Lung (tissue), 11 donors: ENCODE measurements at regions not wholly inside any gene's neighbourhood (a gene's known extent, or its start where the extent isn't known, plus 50 kb on each side); places are given as distances from the start of the nearest gene placed in this dataset.

ENCODE experiments used
- ATAC-seq: fragments of 200-7000 bp; cut with Tn5 transposase; one replicate; pipeline ENCODE4 v1.9.1; 2020; ENCODE audit warnings: moderate number of reproducible peaks; ENCODE audit not compliant: insufficient read depth, low FRiP score
- DNase-seq, 3 donors: peaks; one replicate each; pipeline ENCODE4 v3.0.0-alpha.2; 2013 to 2017
- H3K27ac ChIP-seq, 2 donors: one replicate each; pipeline ENCODE4 v1.5.1; 2013; ENCODE audit warnings: mild to moderate bottlenecking in 2 of 2, moderate library complexity in 2 of 2, control low read depth in 1 of 2, inconsistent platforms in 1 of 2, low read depth in 1 of 2, low read length in 1 of 2
- H3K27me3 ChIP-seq, 3 donors: one replicate each; pipeline ENCODE4 v1.5.1; 2013; ENCODE audit warnings: low read length in 2 of 3; ENCODE audit not compliant: control insufficient read depth in 3 of 3, insufficient read depth in 3 of 3
- H3K36me3 ChIP-seq, 4 donors: one replicate each; pipeline ENCODE4 v1.5.1; 2013; ENCODE audit warnings: low read length in 4 of 4, mild to moderate bottlenecking in 1 of 4, moderate library complexity in 1 of 4; ENCODE audit not compliant: control insufficient read depth in 4 of 4, insufficient read depth in 4 of 4
- H3K4me1 ChIP-seq, 5 donors: one replicate each; pipeline ENCODE4 v1.5.1; 2013; ENCODE audit warnings: low read length in 5 of 5, mild to moderate bottlenecking in 2 of 5, moderate library complexity in 1 of 5; ENCODE audit not compliant: control insufficient read depth in 5 of 5, insufficient read depth in 5 of 5
- H3K4me3 ChIP-seq: one replicate; pipeline ENCODE4 v1.5.1; 2013; ENCODE audit warnings: mild to moderate bottlenecking, control low read depth, moderate library complexity
- H3K9ac ChIP-seq, 2 donors: one replicate each; pipeline ENCODE4 v1.5.1; 2013; ENCODE audit warnings: low read length in 2 of 2, control low read depth in 1 of 2; ENCODE audit not compliant: insufficient read depth in 1 of 2
- H3K9me3 ChIP-seq, 4 donors: one replicate each; pipeline ENCODE4 v1.5.1; 2013; ENCODE audit warnings: low read length in 3 of 4, mild to moderate bottlenecking in 1 of 4, moderate library complexity in 1 of 4; ENCODE audit not compliant: control insufficient read depth in 4 of 4, insufficient read depth in 3 of 4
- CTCF ChIP-seq: IDR thresholded peaks from 2 replicates; pipeline ENCODE4 v1.5.1; 2012; ENCODE audit warnings: mild to moderate bottlenecking; ENCODE audit errors: control extremely low read depth, extremely low read depth
- WGBS, 2 donors: extraction: QIAGEN DNeasy Blood & Tissue Kit; methylation state at CpG; one replicate each; pipeline ENCODE4 v1.1.7; 2013; 5-methylcytosine and 5-hydroxymethylcytosine counted together
- donor health status: control.
- donor health status: control.
- donor health status: Bipolar disorder and iron deficiency.
- donor health status: healthy.
- donor health status: DM: yes; HTN: yes; CAD: no.

- H3K4me1 ChIP-seq, result no peaks in the 10 kb centered on the region
- H3K36me3 ChIP-seq, result no peaks in the 10 kb centered on the region
- H3K4me3 ChIP-seq, result no peak overlapping the region
- peaks cover 0 to 9% (median 6%) of the 10 kb centered on the region in 3 donors for H3K27me3 ChIP-seq
- H3K9ac ChIP-seq, result no peak overlapping the region
- DNase-seq, result no peak
- ATAC-seq, result no peak
- 63 to 64% methylated on average over 5 of the region's 5 CpGs for WGBS, 2 donors
- H3K9me3 ChIP-seq, result no peaks in the 10 kb centered on the region
- H3K27ac ChIP-seq, result no peak overlapping the region
- TF ChIP-seq CTCF, result no peak
Measured at GRCh38 chr16:55002419-55002818, 71.8 kb downstream of the IRX5 start.

- ATAC-seq, result no peak
- DNase-seq, result no peak
- no peak for TF ChIP-seq CTCF
- no peak overlapping the region for H3K27ac ChIP-seq
- H3K4me1 ChIP-seq, result no peaks in the 10 kb centered on the region
- H3K9me3 ChIP-seq, result no peaks in the 10 kb centered on the region
- no peak overlapping the region for H3K4me3 ChIP-seq
- H3K27me3 ChIP-seq, result peaks cover 0 to 9% (median 3%) of the 10 kb centered on the region in 3 donors
- H3K9ac ChIP-seq, result no peak overlapping the region
- 53 to 54% methylated on average over 2 of the region's 2 CpGs for WGBS, 2 donors
- no peaks in the 10 kb centered on the region for H3K36me3 ChIP-seq
Measured at GRCh38 chr16:55003306-55003705, 72.6 kb downstream of the IRX5 start.

GRCh38 chr16:55003916-55004315 lies 73.3 kb downstream of the IRX5 start:
- H3K4me1 ChIP-seq, result no peaks in the 10 kb centered on the region
- no peak for TF ChIP-seq CTCF
- H3K9me3 ChIP-seq, result no peaks in the 10 kb centered on the region
- H3K27ac ChIP-seq, result no peak overlapping the region
- no peak for ATAC-seq
- 89 to 91% methylated on average over 12 of the region's 12 CpGs for WGBS, 2 donors
- H3K27me3 ChIP-seq, result peaks cover 0 to 9% (median 3%) of the 10 kb centered on the region in 3 donors
- H3K9ac ChIP-seq, result no peak overlapping the region
- DNase-seq, result no peak
- H3K36me3 ChIP-seq, result no peaks in the 10 kb centered on the region
- H3K4me3 ChIP-seq, result no peak overlapping the region

- Histone ChIP-seq H3K9me3 (no peaks in the 10 kb centered on the region), H3K27me3 (peaks cover 0 to 2% (median 0%) of the 10 kb centered on the region in 3 donors), H3K9ac (no peak overlapping the region), H3K4me1 (no peaks in the 10 kb centered on the region), H3K36me3 (no peaks in the 10 kb centered on the region), H3K4me3 (no peak overlapping the region), H3K27ac (no peak overlapping the region)
- no peak for TF ChIP-seq CTCF
- WGBS, 2 donors, result 88 to 92% methylated on average over 8 of the region's 8 CpGs
- DNase-seq (no peak), ATAC-seq (no peak)
Measured at GRCh38 chr16:55007504-55007903, 76.8 kb downstream of the IRX5 start.
